ENCODE measurements at regions not wholly inside any gene's neighbourhood (a gene's known extent, or its start where the extent isn't known, plus 50 kb on each side); places are given as distances from the start of the nearest gene placed in this dataset.

- no peak overlapping the region for H3K4me2 ChIP-seq
- no peak overlapping the region for H2AFZ ChIP-seq
- no peaks in the 10 kb centered on the region for H3K79me2 ChIP-seq (replicated peaks; ENCODE audit: insufficient read depth)
- H3K9me2 ChIP-seq (ENCODE audit: insufficient read depth) = peaks cover 20% of the 10 kb centered on the region; the same call in 1 of the 2 replicates
- Mint-ChIP-seq H3K4me3 (no peak overlapping the region), H3K36me3 (ENCODE audit: low read depth) (peaks cover 12% of the 10 kb centered on the region), H3K27ac (no peak overlapping the region), H3K4me1 (peaks cover 4% of the 10 kb centered on the region), H3K9me3 (peaks cover 17% of the 10 kb centered on the region), H3K27me3 (ENCODE audit: insufficient read depth, low read depth, poor library complexity) (peaks cover 2% of the 10 kb centered on the region)
- no peaks in the 10 kb centered on the region for H3K27me3 ChIP-seq (ENCODE audit: insufficient read depth)
- H3K4me1 ChIP-seq (ENCODE audit: insufficient read depth) = 0 out of 2 replicates have a peak, but pooled peaks cover 5% of the 10 kb centered on the region
- ATAC-seq = no peak
- DNase-seq (ENCODE audit: low spot score) = no peak
- TF ChIP-seq EZH2phosphoT487 (IDR thresholded peaks at IDR 0.05; ENCODE audit: unreplicated experiment) (no peak), CTCF (conservative IDR thresholded peaks at IDR 0.05; ENCODE audit: low read depth in 2 of 2) (no peak), ZNF462 (CRISPR knock-in tag; IDR thresholded peaks at IDR 0.05) (no peak), ETS1 (IDR thresholded peaks at IDR 0.05) (no peak), REST (IDR thresholded peaks at IDR 0.05; ENCODE audit: unreplicated experiment) (no peak), ZNF331 (CRISPR knock-in tag; IDR thresholded peaks at IDR 0.05; ENCODE audit: low read depth) (no peak), JUNB (IDR thresholded peaks at IDR 0.05; ENCODE audit: unreplicated experiment) (no peak), ZNF114 (CRISPR knock-in tag; IDR thresholded peaks at IDR 0.05) (no peak), STAT1 (IDR thresholded peaks at IDR 0.05; ENCODE audit: unreplicated experiment) (no peak), POLR2AphosphoS5 (IDR thresholded peaks at IDR 0.05; ENCODE audit: low read depth) (no peak), CREB1 (CRISPR knock-in tag; IDR thresholded peaks at IDR 0.05; ENCODE audit: low read depth) (no peak), EZH2 (IDR thresholded peaks at IDR 0.05; ENCODE audit: low read depth, unreplicated experiment) (no peak), NANOG (IDR thresholded peaks at IDR 0.05; ENCODE audit: borderline replicate concordance) (no peak)
- H3K27ac ChIP-seq (ENCODE audit: low read depth) = no peak overlapping the region
- no peaks in the 10 kb centered on the region for H4K20me1 ChIP-seq (replicated peaks; ENCODE audit: insufficient read depth)
- peaks cover 4% of the 10 kb centered on the region; the same call in 1 of the 2 replicates for H3K36me3 ChIP-seq (ENCODE audit: insufficient read depth)
- H3F3A ChIP-seq (replicated peaks; ENCODE audit: low read depth) = no peaks in the 10 kb centered on the region
- no peak overlapping the region for H3K4me3 ChIP-seq
These were observed 546.9 kb upstream of the CFAP20DC start for GRCh38 chr3:59596741-59597140.
